Liver (tissue), 8 donors: ENCODE measurements at regions not wholly inside any gene's neighbourhood (a gene's known extent, or its start where the extent isn't known, plus 50 kb on each side); places are given as distances from the start of the nearest gene placed in this dataset.

ENCODE experiments used
- DNase-seq: peaks from one replicate; pipeline ENCODE4 v3.0.0-alpha.2; 2017; ENCODE audit warnings: low spot score
- H3K27ac ChIP-seq, 2 donors: one replicate each; pipeline ENCODE4 v1.7.0; 2013; ENCODE audit warnings: inconsistent platforms in 2 of 2, low read length in 2 of 2, control low read depth in 1 of 2, low read depth in 1 of 2, mild to moderate bottlenecking in 1 of 2
- H3K27me3 ChIP-seq, 4 donors: one replicate each; pipeline versions ENCODE4 v1.6.1 to v1.7.0; 2013; ENCODE audit warnings: low read length in 3 of 4, inconsistent platforms in 1 of 4, mild to moderate bottlenecking in 1 of 4, moderate library complexity in 1 of 4; ENCODE audit not compliant: control insufficient read depth in 4 of 4, insufficient read depth in 4 of 4
- H3K36me3 ChIP-seq, 4 donors: one replicate each; pipeline versions ENCODE4 v1.6.1 to v1.7.0; 2013; ENCODE audit warnings: low read length in 3 of 4, mild to moderate bottlenecking in 3 of 4, low read depth in 1 of 4, moderate library complexity in 1 of 4; ENCODE audit not compliant: control insufficient read depth in 4 of 4, insufficient read depth in 3 of 4
- H3K4me1 ChIP-seq, 4 donors: one replicate each; pipeline versions ENCODE4 v1.6.1 to v1.7.0; 2013; ENCODE audit warnings: low read length in 3 of 4, mild to moderate bottlenecking in 3 of 4, moderate library complexity in 1 of 4; ENCODE audit not compliant: control insufficient read depth in 4 of 4, insufficient read depth in 4 of 4
- H3K4me3 ChIP-seq, 3 donors: one replicate each; pipeline versions ENCODE4 v1.6.1 to v1.7.0; 2013; ENCODE audit warnings: low read length in 3 of 3, control low read depth in 1 of 3, low read depth in 1 of 3, mild to moderate bottlenecking in 1 of 3
- H3K9ac ChIP-seq, 2 donors: one replicate each; pipeline ENCODE4 v1.7.0; 2013; ENCODE audit warnings: low read length in 2 of 2, mild to moderate bottlenecking in 2 of 2, moderate library complexity in 2 of 2, control low read depth in 1 of 2, low read depth in 1 of 2
- H3K9me3 ChIP-seq, 4 donors: one replicate each; pipeline versions ENCODE4 v1.6.1 to v1.7.0; 2013; ENCODE audit warnings: low read length in 3 of 4; ENCODE audit not compliant: control insufficient read depth in 4 of 4
- CTCF ChIP-seq: fragments of 150-350 bp; IDR thresholded peaks from 2 replicates; pipeline ENCODE4 v1.5.1; 2017; ENCODE audit warnings: improper control_type of control experiment, low read depth, low read length; ENCODE audit not compliant: missing input control
- EGR1 ChIP-seq, 2 donors: IDR thresholded peaks; 2 replicates each; pipeline ENCODE4 v1.6.1; 2016 to 2018; ENCODE audit warnings: antibody characterized with exemption in 2 of 2, low read depth in 2 of 2
- FOXA1 ChIP-seq: IDR thresholded peaks from 2 replicates; pipeline ENCODE4 v1.6.1; 2016; ENCODE audit warnings: antibody characterized with exemption
- FOXA2 ChIP-seq: IDR thresholded peaks from 2 replicates; pipeline ENCODE4 v1.6.1; 2016; ENCODE audit warnings: antibody characterized with exemption
- GABPA ChIP-seq, 2 donors: IDR thresholded peaks in 1 of 2; conservative IDR thresholded peaks in 1 of 2; 2 replicates each; pipeline ENCODE4 v1.6.1; 2016; ENCODE audit warnings: antibody characterized with exemption in 2 of 2, mild to moderate bottlenecking in 1 of 2, moderate library complexity in 1 of 2
- HNF4A ChIP-seq, 2 donors: conservative IDR thresholded peaks; 2 replicates each; pipeline ENCODE4 v1.6.1; 2016; ENCODE audit warnings: antibody characterized with exemption in 2 of 2, mild to moderate bottlenecking in 2 of 2
- HNF4G ChIP-seq: IDR thresholded peaks from 2 replicates; pipeline ENCODE4 v1.6.1; 2016; ENCODE audit warnings: antibody characterized with exemption
- JUND ChIP-seq, 2 donors: IDR thresholded peaks; 2 replicates each; pipeline ENCODE4 v1.6.1; 2016; ENCODE audit warnings: antibody characterized with exemption in 2 of 2
- MAX ChIP-seq: IDR thresholded peaks from 2 replicates; pipeline ENCODE4 v1.6.1; 2016; ENCODE audit warnings: antibody characterized with exemption
- NR2F2 ChIP-seq: IDR thresholded peaks from 2 replicates; pipeline ENCODE4 v1.6.1; 2016; ENCODE audit warnings: antibody characterized with exemption
- RAD21 ChIP-seq, 2 donors: IDR thresholded peaks; 2 replicates each; pipeline ENCODE4 v1.6.1; 2016; ENCODE audit warnings: antibody characterized with exemption in 2 of 2, mild to moderate bottlenecking in 2 of 2
- REST ChIP-seq: IDR thresholded peaks from 2 replicates; pipeline ENCODE4 v1.6.1; 2016; ENCODE audit warnings: antibody characterized with exemption, mild to moderate bottlenecking
- RXRA ChIP-seq, 2 donors: IDR thresholded peaks; 2 replicates each; pipeline ENCODE4 v1.6.1; 2017 to 2018; ENCODE audit warnings: antibody characterized with exemption in 2 of 2, mild to moderate bottlenecking in 1 of 2
- SP1 ChIP-seq: IDR thresholded peaks from 2 replicates; pipeline ENCODE4 v1.6.1; 2018; ENCODE audit warnings: antibody characterized with exemption, mild to moderate bottlenecking
- TAF1 ChIP-seq: conservative IDR thresholded peaks from 2 replicates; pipeline ENCODE4 v1.6.1; 2016; ENCODE audit warnings: antibody characterized with exemption, mild to moderate bottlenecking
- YY1 ChIP-seq: IDR thresholded peaks from 2 replicates; pipeline ENCODE4 v1.6.1; 2016; ENCODE audit warnings: antibody characterized with exemption, mild to moderate bottlenecking
- WGBS: extraction: QIAGEN DNeasy Blood & Tissue Kit; methylation state at CpG from one replicate; pipeline ENCODE4 v1.1.7; 2013; 5-methylcytosine and 5-hydroxymethylcytosine counted together
- TF ChIP-seq, protein P1 (sequence below): IDR thresholded peaks from 2 replicates; pipeline ENCODE4 v1.6.1; 2016; ENCODE audit warnings: antibody characterized with exemption
- TF ChIP-seq, protein P2 (sequence below): IDR thresholded peaks from 2 replicates; pipeline ENCODE4 v1.6.1; 2016; ENCODE audit warnings: antibody characterized with exemption
- donor health status: healthy.
- donor health status: healthy.
- donor health status: healthy.
- donor health status: healthy.
- donor health status: healthy.

- no peak overlapping the region for H3K27ac ChIP-seq
- H3K9me3 ChIP-seq: peaks cover 0 to 3% (median 0%) of the 10 kb centered on the region in 4 donors
- no peak for TF ChIP-seq SP1
- TF ChIP-seq YY1: no peak
- TF ChIP-seq HNF4G: no peak
- no peak for TF ChIP-seq MAX
- no peak for TF ChIP-seq TAF1
- TF ChIP-seq, protein P1, sequence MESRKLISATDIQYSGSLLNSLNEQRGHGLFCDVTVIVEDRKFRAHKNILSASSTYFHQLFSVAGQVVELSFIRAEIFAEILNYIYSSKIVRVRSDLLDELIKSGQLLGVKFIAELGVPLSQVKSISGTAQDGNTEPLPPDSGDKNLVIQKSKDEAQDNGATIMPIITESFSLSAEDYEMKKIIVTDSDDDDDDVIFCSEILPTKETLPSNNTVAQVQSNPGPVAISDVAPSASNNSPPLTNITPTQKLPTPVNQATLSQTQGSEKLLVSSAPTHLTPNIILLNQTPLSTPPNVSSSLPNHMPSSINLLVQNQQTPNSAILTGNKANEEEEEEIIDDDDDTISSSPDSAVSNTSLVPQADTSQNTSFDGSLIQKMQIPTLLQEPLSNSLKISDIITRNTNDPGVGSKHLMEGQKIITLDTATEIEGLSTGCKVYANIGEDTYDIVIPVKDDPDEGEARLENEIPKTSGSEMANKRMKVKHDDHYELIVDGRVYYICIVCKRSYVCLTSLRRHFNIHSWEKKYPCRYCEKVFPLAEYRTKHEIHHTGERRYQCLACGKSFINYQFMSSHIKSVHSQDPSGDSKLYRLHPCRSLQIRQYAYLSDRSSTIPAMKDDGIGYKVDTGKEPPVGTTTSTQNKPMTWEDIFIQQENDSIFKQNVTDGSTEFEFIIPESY: no peak
- no peak for TF ChIP-seq NR2F2
- TF ChIP-seq RAD21 (IDR thresholded peaks at IDR 0.05): no peak
- no peak for TF ChIP-seq HNF4A (conservative IDR thresholded peaks at IDR 0.05)
- TF ChIP-seq EGR1 (IDR thresholded peaks at IDR 0.05; ENCODE audit: low read depth in 2 of 2): no peak
- TF ChIP-seq REST: no peak
- TF ChIP-seq JUND (IDR thresholded peaks at IDR 0.05): no peak
- TF ChIP-seq, protein P2, sequence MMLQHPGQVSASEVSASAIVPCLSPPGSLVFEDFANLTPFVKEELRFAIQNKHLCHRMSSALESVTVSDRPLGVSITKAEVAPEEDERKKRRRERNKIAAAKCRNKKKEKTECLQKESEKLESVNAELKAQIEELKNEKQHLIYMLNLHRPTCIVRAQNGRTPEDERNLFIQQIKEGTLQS: no peak
- no peak for TF ChIP-seq FOXA1
- no peak for TF ChIP-seq CTCF
- no peak for TF ChIP-seq RXRA (IDR thresholded peaks at IDR 0.05)
- no peak for TF ChIP-seq FOXA2
- TF ChIP-seq GABPA (IDR thresholded peaks at IDR 0.05 in 1 of 2, conservative IDR thresholded peaks at IDR 0.05 in 1 of 2): no peak
- no peaks in the 10 kb centered on the region for H3K4me1 ChIP-seq
- H3K9ac ChIP-seq: no peak overlapping the region
- no peak for DNase-seq
- no peaks in the 10 kb centered on the region for H3K36me3 ChIP-seq
- WGBS: 84% methylated on average over 13 of the region's 13 CpGs
- H3K27me3 ChIP-seq: peaks cover 0 to 3% (median under 1%) of the 10 kb centered on the region in 4 donors
- H3K4me3 ChIP-seq: no peak overlapping the region
Observed at GRCh38 chr4:17010426-17011087, 112.1 kb upstream of the LDB2 start.
